CD4-positive, alpha-beta T cell treated with Interleukin-6 at 100 ng/mL for 8 hours (primary cell): ENCODE measurements at regions not wholly inside any gene's neighbourhood (a gene's known extent, or its start where the extent isn't known, plus 50 kb on each side); places are given as distances from the start of the nearest gene placed in this dataset.

ENCODE experiments used
- DNase-seq: peaks from one replicate; pipeline ENCODE4 v3.0.0-alpha.2; 2020; ENCODE audit warnings: mixed read lengths, low spot score

DNA sequence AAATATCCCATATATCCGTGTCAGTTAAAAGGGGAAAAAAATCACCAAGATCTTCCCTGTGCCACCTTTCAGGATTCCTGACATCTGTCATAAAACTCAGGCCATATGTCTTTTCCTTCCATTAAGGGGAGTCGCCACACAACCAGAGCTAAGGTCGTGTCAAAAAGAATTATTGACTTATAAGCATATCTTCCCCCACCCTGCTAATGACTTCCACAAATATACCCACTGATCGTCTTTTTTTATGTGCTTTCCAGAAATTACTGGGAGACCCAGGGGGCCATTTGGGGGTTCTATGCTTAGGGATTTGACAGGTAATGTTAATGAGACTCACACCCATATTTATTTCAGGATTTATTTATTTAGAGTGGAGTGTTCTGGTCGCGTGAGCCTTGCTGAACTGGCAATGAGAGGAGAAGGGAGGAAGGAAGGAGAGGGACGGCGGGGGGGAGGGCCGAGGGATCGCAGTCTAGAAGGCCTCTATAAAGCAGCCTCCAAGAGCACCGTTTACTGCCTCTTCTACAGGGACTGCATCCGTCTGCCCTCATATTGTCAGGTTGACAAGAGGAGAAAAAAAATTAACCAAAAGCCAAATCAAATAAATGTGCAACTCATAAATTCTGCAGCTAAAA, 135.7 kb upstream of the MGMT start:
- DNase-seq, result no peak

DNA sequence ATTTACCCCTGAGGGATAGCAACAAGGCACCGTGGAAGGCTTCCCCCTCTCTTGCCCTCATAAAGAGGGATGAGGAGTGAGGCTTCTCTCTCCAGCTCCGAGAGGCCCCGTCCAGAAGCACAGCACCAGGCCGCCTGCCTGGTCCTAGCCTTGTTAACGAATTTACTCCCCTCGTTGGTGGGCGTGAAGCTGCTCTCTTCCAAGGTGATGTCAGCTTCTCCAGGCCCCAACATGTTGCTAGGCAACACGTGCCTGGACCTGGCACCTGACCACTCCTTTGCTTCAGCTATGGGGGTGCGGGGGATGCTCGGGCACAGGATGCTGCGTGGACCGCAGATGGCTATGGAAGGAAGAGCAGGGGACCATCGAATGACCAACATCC, 135.2 kb upstream of the MGMT start:
- no peak for DNase-seq

DNA sequence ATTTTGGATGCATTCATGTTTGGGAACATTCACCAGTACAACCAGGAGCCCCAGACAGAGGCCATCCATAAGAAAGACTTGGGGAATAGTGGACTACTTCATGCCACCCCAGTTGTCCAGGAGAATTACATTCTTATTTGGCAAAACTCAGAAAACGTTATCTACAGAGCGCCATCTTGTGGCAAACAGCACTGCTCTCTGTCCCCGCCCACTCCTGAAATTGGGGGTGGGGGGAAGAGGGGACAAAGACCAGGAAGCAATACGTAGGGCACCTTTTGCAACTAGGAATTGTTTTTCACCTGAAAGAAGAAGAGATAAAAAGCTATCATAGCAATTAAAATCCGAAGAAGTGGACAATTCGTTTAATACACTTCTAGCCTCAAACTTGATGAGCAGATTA, 134.6 kb upstream of the MGMT start:
- no peak for DNase-seq

DNA sequence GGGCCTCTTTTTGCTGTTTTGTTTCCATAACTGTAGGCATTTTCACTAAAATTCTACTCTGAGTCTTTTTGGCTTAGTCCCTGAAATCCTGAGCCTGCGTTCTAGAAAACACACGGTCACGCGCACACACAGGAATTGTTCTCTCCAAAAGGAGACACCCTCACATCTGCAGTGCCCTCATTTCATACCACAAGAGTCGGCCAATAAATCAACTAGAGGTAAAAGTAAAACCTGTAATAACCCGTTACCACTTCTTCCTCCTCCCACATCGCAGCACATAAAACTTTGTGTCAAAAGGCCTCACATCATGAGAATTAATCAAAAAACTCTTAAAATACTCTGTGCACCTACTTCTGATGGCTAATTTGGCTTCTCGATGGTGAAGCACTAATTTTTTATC, 133.3 kb upstream of the MGMT start:
- DNase-seq, result no peak

DNA sequence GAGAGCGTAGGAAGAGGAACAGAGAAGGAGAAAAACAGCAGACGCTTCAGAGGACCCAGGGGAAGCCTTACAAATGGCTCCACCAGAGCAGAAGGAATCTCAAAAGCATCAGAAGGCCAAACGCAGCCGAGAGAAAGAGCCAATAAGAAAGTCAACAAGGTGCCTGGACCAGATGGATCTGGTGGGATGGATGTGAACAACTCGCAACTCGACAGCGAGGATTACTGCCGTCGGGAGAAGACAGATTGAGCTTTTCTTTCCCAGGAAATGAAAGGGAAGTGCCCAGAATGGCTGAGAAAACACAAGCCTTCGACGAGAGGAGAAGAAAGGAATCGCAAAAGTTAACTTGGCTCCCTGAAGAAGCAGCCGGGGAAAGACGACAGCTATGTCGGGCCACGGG, 132.8 kb upstream of the MGMT start:
- DNase-seq, result no peak

DNA sequence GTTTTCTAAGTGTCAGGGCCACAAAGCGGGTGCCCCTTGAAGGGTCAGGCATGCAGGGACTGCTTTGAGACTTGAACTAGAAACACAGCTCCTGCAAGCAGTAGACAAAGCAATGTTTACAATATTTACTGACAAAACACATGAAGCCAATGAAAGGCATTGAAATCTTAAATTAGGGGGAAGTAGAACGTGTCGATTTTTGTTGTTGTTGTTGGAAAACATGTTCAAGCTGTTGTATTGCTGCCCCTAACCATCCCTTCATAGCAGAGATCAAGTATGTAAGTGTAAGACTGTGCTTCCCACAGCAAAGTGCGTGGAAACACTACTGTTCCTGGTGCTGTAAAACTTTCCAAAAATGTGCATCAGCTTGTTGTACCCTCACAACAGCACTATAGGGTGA, 131.6 kb upstream of the MGMT start:
- no peak for DNase-seq

DNA sequence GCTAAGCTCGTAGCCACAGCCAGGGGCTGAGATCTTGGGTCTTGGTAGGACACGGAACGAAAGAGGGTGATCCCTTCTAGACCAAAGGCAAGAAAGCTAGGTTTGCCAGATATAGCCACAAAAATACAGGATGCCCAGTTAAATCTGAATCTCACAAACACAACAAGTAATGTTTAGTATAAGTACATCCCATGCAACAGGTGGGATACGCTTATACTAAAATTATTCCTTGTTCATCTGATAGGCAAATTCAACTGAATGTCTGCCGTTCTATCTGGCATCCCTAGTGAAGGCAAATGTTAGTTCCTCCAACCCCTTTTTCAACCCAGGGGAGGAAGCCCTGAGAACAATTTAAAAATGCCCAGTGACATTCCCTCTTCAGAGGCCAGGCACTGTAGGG, 131.1 kb upstream of the MGMT start:
- no peak for DNase-seq

DNA sequence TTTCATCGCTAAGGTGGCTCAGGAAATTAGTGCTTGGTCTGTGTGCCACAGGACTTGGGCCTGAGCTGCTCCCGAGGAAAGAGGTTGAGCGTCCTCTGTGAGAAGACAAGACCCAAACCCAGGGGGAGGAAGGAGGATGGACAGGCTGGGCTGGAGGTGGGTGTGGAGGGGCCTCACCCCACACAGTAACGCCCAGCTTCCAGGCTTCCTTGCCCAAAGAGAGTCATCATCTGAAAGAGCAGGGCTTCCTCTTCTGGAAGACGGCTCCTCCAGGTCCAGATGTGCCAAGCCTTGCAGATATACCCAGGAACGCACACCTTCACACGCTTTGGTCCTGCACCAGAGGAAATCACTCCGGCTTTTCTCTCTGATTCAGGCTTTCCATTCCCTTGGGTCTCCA, 127.8 kb upstream of the MGMT start:
- DNase-seq, result no peak

DNA sequence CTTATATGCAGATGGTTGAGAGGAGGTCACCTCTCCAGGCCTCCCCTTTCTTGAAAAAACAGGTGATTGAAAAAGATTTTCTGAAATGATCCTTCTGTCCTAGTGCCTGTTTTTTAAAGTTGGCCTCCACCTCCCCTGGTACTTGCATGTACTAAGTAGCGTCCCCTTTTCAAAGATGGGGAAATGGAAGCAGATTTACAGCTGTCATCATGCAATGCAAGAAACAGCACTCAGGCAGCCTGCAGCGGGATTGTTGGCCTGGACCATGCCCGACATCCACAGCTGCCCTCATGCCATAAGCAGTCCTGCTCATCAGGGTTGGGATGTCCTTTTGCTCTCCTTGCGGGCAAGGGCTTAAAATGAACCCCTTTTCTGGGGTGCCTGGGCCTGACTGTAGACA, 127.2 kb upstream of the MGMT start:
- no peak for DNase-seq

DNA sequence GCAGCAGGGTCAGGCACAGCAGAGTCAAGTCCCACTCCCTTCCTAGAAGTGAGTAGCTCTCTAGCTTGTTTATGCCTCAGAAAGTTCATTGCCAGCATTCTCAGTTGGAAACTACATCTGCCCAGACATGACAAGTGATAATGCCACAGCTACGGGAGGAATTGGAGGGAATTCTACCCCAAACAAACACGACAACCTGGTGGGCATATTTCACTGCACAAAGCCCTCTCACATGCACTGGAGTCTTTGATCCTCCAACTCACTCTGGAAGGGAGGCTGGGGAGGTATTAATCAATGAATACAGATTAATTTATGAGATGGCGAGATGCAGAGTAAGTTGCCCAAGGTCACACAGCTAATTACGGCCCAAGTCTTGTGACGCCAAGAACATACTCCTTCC, 126.0 kb upstream of the MGMT start:
- no peak for DNase-seq

DNA sequence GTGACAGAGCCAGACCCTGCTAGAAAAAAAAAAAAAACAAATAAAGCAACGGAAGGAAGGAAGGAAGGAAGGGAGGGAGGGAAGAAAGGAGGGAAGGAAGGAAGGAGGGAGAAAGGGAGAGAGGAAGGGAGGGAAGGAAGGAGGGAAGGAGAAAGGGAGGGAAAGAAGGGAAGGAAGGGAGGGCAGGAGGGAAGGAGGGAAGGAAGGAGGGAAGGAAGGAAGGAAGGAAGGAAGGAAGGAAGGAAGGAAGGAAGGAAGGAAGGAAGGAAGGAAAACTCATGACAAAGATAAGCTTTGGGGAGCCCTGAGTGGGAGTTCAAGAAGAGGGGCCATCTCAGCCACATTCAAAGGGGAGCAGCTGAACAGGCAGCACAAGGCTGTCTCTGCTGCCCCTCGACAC, 124.7 kb upstream of the MGMT start:
- DNase-seq, result no peak

DNA sequence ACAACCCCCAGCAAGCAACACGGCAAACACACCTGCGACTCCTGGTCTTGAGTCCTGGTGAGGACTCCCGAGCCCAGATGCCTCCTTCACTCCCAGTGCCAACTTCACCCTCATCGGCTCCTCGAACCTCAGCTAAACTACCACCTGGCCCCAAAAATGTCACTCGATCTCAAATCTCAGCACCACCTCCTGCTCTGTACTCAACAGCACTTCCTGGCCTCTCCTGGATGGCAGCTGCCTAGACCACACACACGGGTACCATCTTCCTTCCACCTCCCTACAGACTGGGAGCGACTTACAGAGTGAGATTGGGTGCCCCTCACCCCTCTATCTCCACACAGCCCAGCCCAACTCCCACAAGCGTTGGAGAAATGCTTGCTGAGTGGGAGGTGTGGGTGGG, 123.9 kb upstream of the MGMT start:
- no peak for DNase-seq

DNA sequence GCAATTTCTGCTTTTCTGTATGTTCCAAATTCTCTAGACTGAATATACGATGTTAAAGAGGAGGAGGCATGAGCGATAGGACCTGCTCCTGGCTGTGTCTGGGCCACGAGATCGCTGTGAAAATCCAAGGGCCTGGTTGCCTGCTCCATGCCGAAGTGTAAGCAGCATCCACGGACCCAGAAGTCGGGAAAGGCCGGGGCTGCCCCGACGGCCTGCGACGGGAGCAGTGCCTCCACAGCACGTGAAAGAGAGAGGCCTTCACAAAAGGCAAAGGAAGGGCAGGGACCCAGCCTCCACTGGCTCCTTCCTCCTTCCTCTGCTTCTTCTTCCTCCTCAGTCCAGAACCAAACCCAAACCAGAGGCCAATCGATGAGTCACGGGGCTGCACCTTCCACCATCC, 122.9 kb upstream of the MGMT start:
- no peak for DNase-seq

DNA sequence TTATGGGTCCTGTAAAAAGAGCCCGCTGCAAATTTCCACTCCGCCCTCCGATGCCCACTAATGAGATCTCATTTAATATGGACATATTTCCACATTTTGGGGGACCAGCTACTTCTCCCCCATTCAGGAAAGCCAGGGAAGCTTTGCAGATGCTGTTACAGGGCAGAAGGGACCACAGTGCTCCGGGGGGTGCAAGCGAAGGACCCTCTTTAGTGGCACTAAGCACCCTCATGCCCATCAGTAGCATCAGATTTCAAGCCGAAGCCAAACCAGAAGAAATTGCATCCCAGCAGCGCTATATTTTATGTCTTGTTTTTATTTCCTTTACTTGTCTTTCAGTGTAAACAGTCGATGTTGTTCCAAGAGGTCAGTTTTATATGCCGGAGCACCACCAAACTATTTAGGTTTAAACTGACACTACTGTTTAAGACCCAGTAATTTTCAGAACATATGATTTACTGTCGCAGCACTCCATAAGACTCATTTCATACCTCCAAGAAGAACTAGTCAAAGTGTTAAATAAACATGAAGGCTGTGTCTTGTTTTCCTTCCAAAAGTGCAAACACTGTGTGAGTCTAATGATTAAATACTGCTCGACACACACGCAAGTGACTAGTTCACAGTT, 122.2 kb upstream of the MGMT start:
- no peak for DNase-seq

DNA sequence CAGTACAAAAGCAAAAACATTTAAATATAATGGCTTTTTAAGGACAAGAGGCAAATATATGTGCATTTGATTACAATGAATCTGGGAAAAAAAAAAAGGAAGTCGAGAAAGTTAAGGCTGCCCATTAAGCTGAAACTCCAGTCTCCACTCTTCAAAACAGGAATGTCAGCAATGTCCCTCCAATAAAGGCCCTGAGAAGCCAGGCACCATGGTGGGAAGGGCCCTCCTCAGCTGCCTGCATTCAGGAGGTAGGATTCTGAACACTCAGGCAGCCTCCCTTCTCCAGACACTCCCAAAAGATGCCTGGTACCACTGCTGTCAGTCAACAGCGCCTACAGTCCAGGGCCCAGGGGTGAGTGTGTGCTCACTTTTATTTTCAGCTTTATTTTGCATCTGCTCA, 121.3 kb upstream of the MGMT start:
- DNase-seq, result no peak

DNA sequence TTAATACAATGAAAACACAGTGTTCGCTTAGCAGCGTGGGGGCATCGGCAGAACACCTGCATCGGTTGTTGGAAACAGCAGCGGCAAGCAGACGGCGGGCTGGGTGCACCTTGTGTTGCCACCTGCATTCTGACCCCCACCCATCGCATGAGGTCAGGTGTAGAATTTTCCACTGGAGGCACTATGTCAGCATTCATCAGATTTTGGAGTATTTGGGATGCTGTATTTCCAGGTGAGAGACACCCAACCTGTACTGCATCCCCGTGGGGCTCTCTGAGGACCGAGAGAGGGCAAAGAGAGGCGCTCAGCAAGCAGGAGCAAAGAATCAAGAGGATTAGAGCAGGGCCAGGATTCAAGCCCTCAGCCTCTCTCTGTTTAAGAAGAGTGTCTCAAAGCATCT, 116.4 kb upstream of the MGMT start:
- DNase-seq, result no peak

DNA sequence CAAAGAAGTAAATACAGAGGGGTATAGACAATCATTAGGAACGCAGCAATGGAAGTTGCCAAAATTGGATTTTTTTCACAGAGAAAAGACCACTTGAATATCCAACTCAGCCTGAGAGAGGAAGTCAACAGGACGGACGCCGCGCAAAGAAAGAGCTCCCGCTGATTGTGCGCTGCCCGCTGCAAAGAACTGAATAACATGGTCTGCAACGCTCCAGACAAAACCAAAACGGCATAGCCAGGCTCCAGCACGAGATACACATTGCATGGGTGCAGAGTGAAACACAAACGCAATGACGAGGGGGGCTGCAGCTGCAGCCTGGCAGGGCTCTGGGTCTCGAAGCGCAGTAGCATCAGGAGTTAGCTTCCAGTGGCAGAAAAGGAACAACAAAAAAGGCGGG, 113.9 kb upstream of the MGMT start:
- DNase-seq, result no peak

DNA sequence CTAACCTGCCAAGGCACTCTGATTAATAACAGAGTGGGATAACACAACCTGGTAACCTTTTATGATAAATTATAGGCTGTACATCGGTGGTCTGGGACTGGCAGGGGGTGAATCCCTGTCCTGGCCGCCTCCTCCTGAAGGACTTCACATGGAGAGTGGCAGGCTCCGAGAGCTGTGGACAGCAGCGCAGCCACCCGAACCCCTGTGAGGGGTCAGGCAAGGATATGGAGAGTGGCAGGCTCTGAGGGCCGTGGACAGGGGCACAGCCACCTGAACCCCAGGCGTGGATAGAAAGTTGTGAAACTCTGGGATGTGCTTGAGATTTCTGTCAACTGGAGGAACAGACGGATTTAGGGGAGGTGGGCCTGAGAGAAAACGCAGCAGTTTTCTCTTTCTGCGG, 107.0 kb upstream of the MGMT start:
- DNase-seq, result no peak

DNA sequence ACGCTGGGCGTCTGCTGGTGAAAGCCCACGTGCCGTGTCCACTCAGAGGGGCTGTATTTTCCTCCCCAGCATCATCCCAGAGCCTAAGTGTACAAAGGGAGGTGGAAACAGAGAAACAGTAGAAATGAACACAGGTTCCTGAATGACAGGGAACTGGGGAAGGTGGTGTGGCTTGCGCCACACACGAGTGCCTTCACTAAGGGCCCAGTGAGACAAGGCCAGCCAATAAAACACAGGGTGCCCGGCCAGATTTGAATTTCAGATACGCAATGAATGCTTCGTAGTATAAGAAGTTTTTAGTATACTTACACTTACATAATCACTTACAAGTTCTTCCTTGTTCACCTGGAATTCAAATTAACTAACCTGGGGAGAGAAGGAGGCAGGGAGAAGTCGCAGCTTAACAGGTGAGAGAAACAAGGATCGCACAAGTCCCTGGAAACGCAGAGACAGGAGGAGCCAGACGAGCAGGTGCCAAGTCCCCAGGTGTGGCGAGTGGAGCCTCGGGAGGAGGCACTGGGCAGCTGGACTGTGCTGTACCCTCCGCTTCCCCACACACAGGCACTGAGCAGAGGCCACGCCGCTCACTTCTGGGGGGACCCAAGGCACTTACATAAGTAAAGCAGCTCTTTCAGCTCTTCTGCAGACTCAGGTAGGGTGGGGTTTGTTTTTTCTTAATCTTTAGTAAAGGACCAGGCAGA, 105.2 kb upstream of the MGMT start:
- DNase-seq, result no peak

DNA sequence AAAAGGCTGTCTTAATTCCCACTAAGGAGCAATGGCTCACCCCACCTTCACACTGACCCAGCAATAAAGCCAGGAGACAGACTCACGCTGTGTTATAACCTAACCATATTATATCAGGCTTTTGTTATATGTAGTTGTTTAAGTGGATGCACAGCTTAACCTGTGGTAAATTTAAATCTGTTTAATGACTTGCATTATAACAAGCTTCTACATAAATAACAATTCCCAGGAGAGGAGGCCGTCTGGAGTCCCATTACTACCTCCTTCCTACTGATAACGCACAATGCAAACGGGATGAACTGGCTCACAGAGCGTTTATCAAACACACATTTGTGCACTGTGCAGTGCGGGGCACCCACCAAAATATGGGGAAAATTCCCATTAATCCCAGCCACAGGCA, 102.1 kb upstream of the MGMT start:
- no peak for DNase-seq

DNA sequence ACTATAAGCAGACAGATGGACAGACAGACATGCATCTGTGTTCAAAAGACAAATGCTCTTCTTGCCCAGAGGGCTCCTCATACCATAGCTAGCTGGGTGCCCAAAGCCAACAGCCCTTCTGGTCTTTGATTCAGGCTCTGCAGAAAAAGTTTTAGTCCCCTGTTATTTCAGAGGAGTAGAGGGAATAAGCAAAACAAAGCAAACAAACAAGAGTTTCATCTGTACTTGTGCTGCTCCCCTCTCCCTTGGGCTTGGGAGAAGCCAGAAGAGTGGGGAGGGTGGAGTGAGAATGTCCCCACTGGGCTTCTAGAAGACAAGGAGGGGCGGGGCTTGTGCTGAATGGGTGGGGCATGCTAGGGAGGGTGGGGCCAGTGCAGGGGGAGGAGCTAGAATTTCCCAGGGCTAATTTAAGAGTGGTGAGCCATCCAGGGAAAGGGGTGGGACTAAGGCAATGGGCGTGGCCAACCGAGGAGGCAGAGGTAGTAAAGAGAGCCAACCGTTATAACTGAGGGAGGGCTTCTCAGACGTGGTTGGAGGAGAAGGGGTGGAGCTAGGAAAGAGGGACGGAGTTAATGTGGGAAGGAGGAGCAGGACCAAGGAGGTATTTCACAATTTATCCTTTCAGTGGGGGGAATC, 101.2 kb upstream of the MGMT start:
- DNase-seq, result no peak

DNA sequence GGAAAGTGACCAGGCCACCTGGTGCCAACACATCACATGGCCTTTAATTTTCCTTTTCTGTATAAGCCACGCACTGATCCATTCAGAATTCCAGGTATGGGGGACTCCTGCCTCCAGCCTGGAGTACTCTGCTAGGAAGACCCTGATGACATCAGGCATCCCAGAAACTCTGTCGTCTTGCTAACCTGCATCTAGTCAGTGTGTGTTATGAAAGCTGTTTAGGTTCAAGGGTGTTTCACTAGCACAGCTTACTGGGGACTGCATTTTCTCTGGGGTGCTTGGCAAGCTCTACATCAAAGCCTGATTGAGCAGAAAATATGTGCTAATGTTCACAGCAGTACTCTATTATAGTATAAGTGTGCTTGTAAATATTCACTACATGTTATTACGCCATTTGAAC, 100.6 kb upstream of the MGMT start:
- no peak for DNase-seq

DNA sequence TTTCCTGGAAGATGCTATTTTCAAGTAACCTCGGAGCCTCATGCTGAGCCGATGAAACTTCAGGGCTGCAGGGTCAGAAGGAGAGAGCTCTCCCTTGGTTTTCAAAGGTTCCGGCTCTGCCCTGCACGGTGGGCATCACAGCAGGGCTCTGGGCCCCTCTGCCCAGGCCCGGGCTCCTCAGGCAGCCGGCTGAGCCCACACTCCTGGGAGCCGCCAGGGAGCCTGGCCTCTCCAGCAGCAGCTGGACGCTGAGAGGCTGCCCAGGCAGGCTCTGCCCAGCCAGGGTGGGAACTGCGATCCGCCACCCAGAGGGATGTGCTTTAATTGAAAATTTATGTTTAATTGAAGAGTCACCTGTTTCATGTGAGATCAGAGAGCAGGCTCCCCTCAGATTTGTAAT, 97.5 kb upstream of the MGMT start:
- no peak for DNase-seq

DNA sequence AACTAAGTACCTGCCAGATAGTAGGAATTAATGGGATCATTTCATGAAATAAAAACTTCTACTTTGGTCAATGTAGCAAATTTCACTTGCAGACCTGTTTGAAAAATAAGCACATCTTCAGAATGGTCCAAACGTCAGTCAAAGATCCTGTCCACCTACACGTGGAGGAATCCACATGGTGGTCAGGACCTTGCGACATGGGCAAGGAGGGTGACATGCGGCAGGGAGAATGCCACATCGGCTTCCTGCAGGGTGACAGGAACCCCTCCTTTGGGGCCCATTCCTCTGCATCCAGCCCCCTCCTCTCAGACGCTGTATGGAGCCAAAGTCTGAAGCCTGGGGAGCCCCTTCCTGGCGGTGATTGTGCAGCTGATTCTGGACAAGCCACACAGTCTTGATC, 95.5 kb upstream of the MGMT start:
- DNase-seq, result no peak
